Astrocyte (in vitro differentiated cells and primary cell): ENCODE measurements at regions not wholly inside any gene's neighbourhood (a gene's known extent, or its start where the extent isn't known, plus 50 kb on each side); places are given as distances from the start of the nearest gene placed in this dataset.

Experiments
- DNase-seq: peaks from one replicate; pipeline ENCODE4 v3.0.0-alpha.2; 2010; ENCODE audit warnings: low read depth
- FAIRE-seq: peaks from 2 replicates; lab custom pipeline; 2011; peaks lifted over from hg19 to GRCh38; lab: Jason Lieb, UNC
- H2AFZ ChIP-seq: 2 replicates; pipeline ENCODE4 v1.6.0; 2012; ENCODE audit warnings: low read depth, low read length, inconsistent platforms
- H3K27ac ChIP-seq: 2 replicates; pipeline ENCODE4 v1.5.1; 2011; ENCODE audit warnings: low read depth, low read length, inconsistent platforms
- H3K27me3 ChIP-seq: 2 replicates; pipeline ENCODE4 v1.6.0; 2011; ENCODE audit warnings: low read length, inconsistent platforms; ENCODE audit not compliant: insufficient read depth
- H3K36me3 ChIP-seq: 2 replicates; pipeline ENCODE4 v1.5.1; 2011; ENCODE audit warnings: low read length, inconsistent platforms; ENCODE audit not compliant: insufficient read depth
- H3K4me1 ChIP-seq: 2 replicates; pipeline ENCODE4 v1.5.1; 2011; ENCODE audit warnings: low read length, inconsistent platforms; ENCODE audit not compliant: insufficient read depth
- H3K4me2 ChIP-seq: 2 replicates; pipeline ENCODE4 v1.6.0; 2012; ENCODE audit warnings: low read length, inconsistent platforms
- H3K4me3 ChIP-seq: 2 replicates; pipeline ENCODE4 v1.5.1; 2011; ENCODE audit warnings: low read depth, mild to moderate bottlenecking, low read length, inconsistent platforms; ENCODE audit not compliant: insufficient read depth
- H3K79me2 ChIP-seq: 2 replicates; pipeline ENCODE4 v1.6.0; 2012; ENCODE audit warnings: mild to moderate bottlenecking, low read length, inconsistent platforms; ENCODE audit not compliant: insufficient read depth
- H3K9ac ChIP-seq: 2 replicates; pipeline ENCODE4 v1.6.0; 2012; ENCODE audit warnings: mild to moderate bottlenecking, low read length, inconsistent platforms
- H3K9me3 ChIP-seq: 2 replicates; pipeline ENCODE4 v1.5.1; 2012; ENCODE audit warnings: low read depth, mild to moderate bottlenecking, low read length, inconsistent platforms; ENCODE audit not compliant: insufficient read depth
- H4K20me1 ChIP-seq: 2 replicates; pipeline ENCODE4 v1.6.0; 2012; ENCODE audit warnings: low read length, inconsistent platforms; ENCODE audit not compliant: insufficient read depth
- H3K27ac Mint-ChIP-seq: one replicate; pipeline ENCODE4 v1.8.0; 2021; ENCODE audit warnings: mild to moderate bottlenecking, mixed read lengths; ENCODE audit not compliant: unreplicated experiment
- H3K27me3 Mint-ChIP-seq: one replicate; pipeline ENCODE4 v1.8.0; 2021; ENCODE audit warnings: low read depth, mixed read lengths; ENCODE audit not compliant: unreplicated experiment
- H3K36me3 Mint-ChIP-seq: one replicate; pipeline ENCODE4 v1.8.0; 2021; ENCODE audit warnings: low read depth, mixed read lengths; ENCODE audit not compliant: unreplicated experiment
- H3K4me1 Mint-ChIP-seq: one replicate; pipeline ENCODE4 v1.8.0; 2021; ENCODE audit warnings: low read depth, mixed read lengths; ENCODE audit not compliant: unreplicated experiment
- H3K4me3 Mint-ChIP-seq: one replicate; pipeline ENCODE4 v1.8.0; 2021; ENCODE audit warnings: mild to moderate bottlenecking, moderate library complexity, mixed read lengths; ENCODE audit not compliant: unreplicated experiment
- H3K9me3 Mint-ChIP-seq: one replicate; pipeline ENCODE4 v1.8.0; 2021; ENCODE audit warnings: mild to moderate bottlenecking, mixed read lengths; ENCODE audit not compliant: unreplicated experiment
- EZH2 ChIP-seq: IDR thresholded peaks from 2 replicates; pipeline ENCODE4 v1.6.1; 2012; ENCODE audit warnings: mild to moderate bottlenecking, low read length, inconsistent platforms; ENCODE audit not compliant: insufficient read depth
- TF ChIP-seq, protein P1 (sequence below): IDR thresholded peaks from 2 replicates; pipeline ENCODE4 v1.5.1; 2011; ENCODE audit warnings: low read depth, mild to moderate bottlenecking, inconsistent platforms, low read length, moderate library complexity; ENCODE audit not compliant: insufficient read depth

DNA sequence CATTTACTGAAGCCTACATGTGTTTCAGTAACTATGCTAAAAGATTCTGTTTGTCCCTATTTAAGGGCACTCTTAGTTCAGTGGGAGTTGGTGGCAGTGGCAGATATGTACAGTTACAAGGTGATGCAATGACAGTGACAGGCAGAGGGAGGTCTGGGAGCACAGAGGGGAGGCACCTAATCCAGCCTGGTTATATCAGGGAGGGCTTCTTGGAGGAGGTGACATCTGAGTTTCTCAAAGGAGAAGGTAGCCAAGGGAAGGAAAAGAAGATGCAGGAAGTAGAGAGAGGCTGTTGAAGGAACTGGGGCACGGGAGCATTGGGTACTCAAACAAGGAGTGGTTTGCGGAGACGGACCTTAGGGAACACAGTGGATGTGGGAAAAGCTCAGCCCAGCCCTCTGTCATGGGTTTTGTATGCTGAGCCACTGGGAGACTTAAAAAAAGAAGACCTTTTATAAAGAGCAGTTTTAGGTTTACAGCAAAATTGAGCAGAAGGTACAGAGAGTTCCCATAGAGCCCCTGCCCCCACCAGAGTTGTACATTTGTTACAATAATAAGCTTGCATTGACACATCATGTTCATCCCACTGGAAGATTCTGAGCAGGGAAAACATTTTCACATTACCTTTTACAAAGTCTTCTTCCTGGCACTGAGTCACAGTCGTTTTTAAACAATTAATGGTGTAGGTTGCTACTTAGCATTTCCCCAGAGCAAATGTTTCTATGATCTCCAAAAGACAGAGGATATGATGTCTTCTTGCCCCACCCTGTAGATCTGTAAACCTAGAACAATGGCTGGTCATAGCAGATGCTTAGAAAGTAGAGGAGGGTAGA lies 83.0 kb upstream of the TAF1B start:
- H3K9me3 Mint-ChIP-seq: peaks cover 3% of the 10 kb centered on the region
- Histone ChIP-seq H3K4me2 (no peak overlapping the region), H3K9me3 (no peaks in the 10 kb centered on the region), H3K4me1 (peaks cover 15% of the 10 kb centered on the region), H3K79me2 (no peaks in the 10 kb centered on the region), H3K9ac (no peak overlapping the region), H2AFZ (no peak overlapping the region), H3K4me3 (no peak overlapping the region), H3K27ac (no peak overlapping the region), H3K36me3 (no peaks in the 10 kb centered on the region), H3K27me3 (peaks cover 3% of the 10 kb centered on the region), H4K20me1 (no peaks in the 10 kb centered on the region)
- H3K27me3 Mint-ChIP-seq: peaks cover 28% of the 10 kb centered on the region
- no peak for FAIRE-seq
- H3K36me3 Mint-ChIP-seq: no peaks in the 10 kb centered on the region
- no peak for DNase-seq
- peaks cover 10% of the 10 kb centered on the region for H3K4me1 Mint-ChIP-seq
- no peak overlapping the region for H3K4me3 Mint-ChIP-seq
- H3K27ac Mint-ChIP-seq: no peak overlapping the region
- no peak for TF ChIP-seq EZH2
- TF ChIP-seq, protein P1, sequence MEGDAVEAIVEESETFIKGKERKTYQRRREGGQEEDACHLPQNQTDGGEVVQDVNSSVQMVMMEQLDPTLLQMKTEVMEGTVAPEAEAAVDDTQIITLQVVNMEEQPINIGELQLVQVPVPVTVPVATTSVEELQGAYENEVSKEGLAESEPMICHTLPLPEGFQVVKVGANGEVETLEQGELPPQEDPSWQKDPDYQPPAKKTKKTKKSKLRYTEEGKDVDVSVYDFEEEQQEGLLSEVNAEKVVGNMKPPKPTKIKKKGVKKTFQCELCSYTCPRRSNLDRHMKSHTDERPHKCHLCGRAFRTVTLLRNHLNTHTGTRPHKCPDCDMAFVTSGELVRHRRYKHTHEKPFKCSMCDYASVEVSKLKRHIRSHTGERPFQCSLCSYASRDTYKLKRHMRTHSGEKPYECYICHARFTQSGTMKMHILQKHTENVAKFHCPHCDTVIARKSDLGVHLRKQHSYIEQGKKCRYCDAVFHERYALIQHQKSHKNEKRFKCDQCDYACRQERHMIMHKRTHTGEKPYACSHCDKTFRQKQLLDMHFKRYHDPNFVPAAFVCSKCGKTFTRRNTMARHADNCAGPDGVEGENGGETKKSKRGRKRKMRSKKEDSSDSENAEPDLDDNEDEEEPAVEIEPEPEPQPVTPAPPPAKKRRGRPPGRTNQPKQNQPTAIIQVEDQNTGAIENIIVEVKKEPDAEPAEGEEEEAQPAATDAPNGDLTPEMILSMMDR: no peak

DNA sequence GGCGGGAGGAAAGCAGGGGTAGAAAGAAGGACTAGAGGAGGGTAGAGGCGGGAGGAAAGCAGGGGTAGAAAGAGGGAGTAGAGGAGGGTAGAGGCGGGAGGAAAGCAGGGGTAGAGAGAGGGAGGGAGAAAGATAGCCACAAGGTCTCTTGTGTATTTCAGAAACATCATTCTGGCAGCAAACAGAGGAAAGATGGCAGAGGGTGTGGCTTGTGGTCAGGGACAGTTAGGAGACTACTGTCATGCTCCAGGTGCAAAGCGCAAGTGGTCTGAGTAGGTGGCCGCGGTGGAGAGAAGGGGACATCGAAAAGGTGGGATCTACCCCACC lies 82.4 kb upstream of the TAF1B start:
- no peak overlapping the region for H2AFZ ChIP-seq
- Mint-ChIP-seq H3K36me3 (no peaks in the 10 kb centered on the region), H3K27ac (no peak overlapping the region), H3K4me3 (no peak overlapping the region), H3K9me3 (no peaks in the 10 kb centered on the region), H3K27me3 (peaks cover 29% of the 10 kb centered on the region), H3K4me1 (peaks cover 10% of the 10 kb centered on the region)
- H3K9me3 ChIP-seq: no peaks in the 10 kb centered on the region
- no peak for TF ChIP-seq EZH2
- TF ChIP-seq, protein P1: no peak
- peaks cover 3% of the 10 kb centered on the region for H3K27me3 ChIP-seq
- H3K4me3 ChIP-seq: no peak overlapping the region
- FAIRE-seq (no peak), DNase-seq (no peak)
- no peaks in the 10 kb centered on the region for H3K79me2 ChIP-seq
- H4K20me1 ChIP-seq: no peaks in the 10 kb centered on the region
- H3K4me1 ChIP-seq: peaks cover 15% of the 10 kb centered on the region
- H3K9ac ChIP-seq: no peak overlapping the region
- H3K27ac ChIP-seq: no peak overlapping the region
- H3K36me3 ChIP-seq: no peaks in the 10 kb centered on the region
- no peak overlapping the region for H3K4me2 ChIP-seq

DNA sequence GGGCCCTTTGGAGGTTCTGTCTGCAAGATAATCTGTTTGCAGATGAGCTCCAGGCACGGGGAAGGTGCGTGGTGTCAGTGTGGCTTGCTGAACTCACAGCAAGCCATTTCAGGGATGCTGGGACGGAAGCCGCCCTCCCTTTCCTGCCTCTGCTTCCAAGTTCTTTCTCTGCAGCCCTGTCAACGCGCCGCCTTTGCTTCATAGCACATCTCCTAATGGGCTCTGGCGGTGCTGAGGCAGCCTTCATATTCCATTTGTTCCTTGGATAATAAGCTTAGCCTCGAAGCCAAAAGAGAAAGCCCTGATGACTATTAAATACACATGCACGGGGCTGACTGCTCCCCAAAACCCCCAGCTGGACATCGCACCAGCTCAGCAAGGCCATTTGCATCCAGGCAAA lies 81.7 kb upstream of the TAF1B start:
- Mint-ChIP-seq H3K9me3 (no peaks in the 10 kb centered on the region), H3K27me3 (peaks cover 25% of the 10 kb centered on the region), H3K36me3 (no peaks in the 10 kb centered on the region), H3K4me1 (peaks cover 14% of the 10 kb centered on the region), H3K4me3 (no peak overlapping the region), H3K27ac (no peak overlapping the region)
- no peak overlapping the region for H2AFZ ChIP-seq
- peaks cover 3% of the 10 kb centered on the region for H3K27me3 ChIP-seq
- H3K79me2 ChIP-seq: no peaks in the 10 kb centered on the region
- peaks cover 15% of the 10 kb centered on the region for H3K4me1 ChIP-seq
- no peaks in the 10 kb centered on the region for H4K20me1 ChIP-seq
- H3K4me2 ChIP-seq: no peak overlapping the region
- H3K36me3 ChIP-seq: no peaks in the 10 kb centered on the region
- H3K9me3 ChIP-seq: no peaks in the 10 kb centered on the region
- no peak for DNase-seq
- H3K4me3 ChIP-seq: no peak overlapping the region
- no peak for FAIRE-seq
- H3K9ac ChIP-seq: no peak overlapping the region
- TF ChIP-seq EZH2: no peak
- TF ChIP-seq, protein P1: no peak
- no peak overlapping the region for H3K27ac ChIP-seq
